SK-N-SH (cell line): ENCODE measurements at regions not wholly inside any gene's neighbourhood (a gene's known extent, or its start where the extent isn't known, plus 50 kb on each side); places are given as distances from the start of the nearest gene placed in this dataset.

ENCODE experiments used
- CTCF ChIA-PET: fragments of 300-600, 350-600 bp; formaldehyde crosslinking; extraction: SDS; loops from one replicate; lab custom pipeline; 2021; lab: Yijun Ruan, JAX
- POLR2A ChIA-PET: fragments of 350-600 bp; sonication (Branson Sonifier 250); formaldehyde crosslinking; extraction: SDS; loops from one replicate; lab custom pipeline; 2020; ENCODE audit warnings: antibody characterized with exemption, inconsistent platforms; lab: Yijun Ruan, JAX
- DNase-seq: peaks from one replicate; pipeline ENCODE4 v3.0.0; 2012
- H2AFZ ChIP-seq: fragments of 200-600 bp; sonication (generic); 2 replicates; pipeline ENCODE4 v1.8.1; 2016; ENCODE audit warnings: antibody characterized with exemption, mild to moderate bottlenecking, low read depth
- H3F3A ChIP-seq: fragments of 200-600 bp; sonication (generic); replicated peaks from 2 replicates; pipeline ENCODE3; 2016; ENCODE audit warnings: antibody characterized with exemption, mild to moderate bottlenecking; ENCODE audit not compliant: insufficient read depth
- H3K27ac ChIP-seq, 2 experiments: fragments of 200-500 bp in 1 of 2; fragments of 200-600 bp in 1 of 2; sonication (Bioruptor generic) in 1 of 2; sonication (generic), shearing (Covaris generic) in 1 of 2; 2 replicates each; pipeline versions ENCODE4 v1.5.1 to v1.6.1; 2014 to 2016; ENCODE audit warnings: low read depth in 2 of 2, inconsistent platforms in 1 of 2, low read length in 1 of 2, mild to moderate bottlenecking in 1 of 2, mixed read lengths in 1 of 2
- H3K27me3 ChIP-seq: fragments of 200-600 bp; sonication (generic), shearing (Covaris generic); 2 replicates; pipeline ENCODE4 v1.6.1; 2016; ENCODE audit warnings: mixed run types; ENCODE audit not compliant: insufficient read depth
- H3K36me3 ChIP-seq, 2 experiments: fragments of 200-500 bp in 1 of 2; fragments of 200-600 bp in 1 of 2; sonication (Bioruptor generic) in 1 of 2; sonication (generic) in 1 of 2; replicated peaks in 1 of 2; 2 replicates each; pipeline versions ENCODE3 to v1.5.1; 2014 to 2016; ENCODE audit warnings: low read length in 1 of 2, mild to moderate bottlenecking in 1 of 2; ENCODE audit not compliant: insufficient read depth in 2 of 2, control insufficient read depth in 1 of 2
- H3K4me1 ChIP-seq, 2 experiments: fragments of 200-500 bp in 1 of 2; fragments of 200-600 bp in 1 of 2; sonication (Bioruptor generic) in 1 of 2; sonication (generic), shearing (Covaris generic) in 1 of 2; 2 replicates each; pipeline versions ENCODE4 v1.5.1 to v1.6.1; 2014 to 2016; ENCODE audit warnings: low read depth in 1 of 2, low read length in 1 of 2, mixed run types in 1 of 2; ENCODE audit not compliant: insufficient read depth in 2 of 2, control insufficient read depth in 1 of 2
- H3K4me2 ChIP-seq: fragments of 200-600 bp; sonication (generic), shearing (Covaris generic); 2 replicates; pipeline ENCODE4 v1.6.1; 2017; ENCODE audit warnings: mixed run types
- H3K4me3 ChIP-seq, 2 experiments: fragments of 200-500 bp in 1 of 2; fragments of 200-600 bp in 1 of 2; sonication (Bioruptor generic) in 1 of 2; sonication (generic), shearing (Covaris generic) in 1 of 2; 2 replicates each; pipeline versions ENCODE4 v1.5.1 to v1.8.1; 2014 to 2016; ENCODE audit warnings: low read depth in 2 of 2, inconsistent platforms in 1 of 2, low read length in 1 of 2, mild to moderate bottlenecking in 1 of 2, mixed read lengths in 1 of 2, moderate library complexity in 1 of 2
- H3K79me2 ChIP-seq: fragments of 200-600 bp; sonication (generic); 2 replicates; pipeline ENCODE4 v1.8.1; 2017; ENCODE audit warnings: mild to moderate bottlenecking; ENCODE audit not compliant: insufficient read depth
- H3K9ac ChIP-seq: fragments of 200-600 bp; sonication (generic); 2 replicates; pipeline ENCODE4 v1.6.1; 2017; ENCODE audit warnings: mixed run types
- H3K9me2 ChIP-seq: fragments of 200-600 bp; sonication (generic); 2 replicates; pipeline ENCODE4 v1.6.1; 2017; ENCODE audit warnings: mixed run types
- H3K9me3 ChIP-seq: fragments of 200-600 bp; sonication (generic); 2 replicates; pipeline ENCODE4 v1.6.1; 2017; ENCODE audit warnings: mixed run types, mild to moderate bottlenecking, moderate library complexity
- H4K20me1 ChIP-seq: fragments of 200-600 bp; sonication (generic); 2 replicates; pipeline ENCODE4 v1.6.1; 2017; ENCODE audit warnings: mild to moderate bottlenecking, mixed run types; ENCODE audit not compliant: insufficient read depth
- CHD2 ChIP-seq: fragments of 150-350 bp; IDR thresholded peaks from 2 replicates; pipeline ENCODE4 v1.6.1; 2018; ENCODE audit warnings: low read length; ENCODE audit not compliant: partially characterized antibody
- CTCF ChIP-seq: fragments of 200-600 bp; sonication (generic); IDR thresholded peaks from 2 replicates; pipeline ENCODE4 v1.6.1; 2017; ENCODE audit warnings: antibody characterized with exemption, mild to moderate bottlenecking, moderate library complexity
- ELF1 ChIP-seq: IDR thresholded peaks from 2 replicates; pipeline ENCODE4 v1.4.0; 2012
- FOSL2 ChIP-seq: IDR thresholded peaks from 2 replicates; pipeline ENCODE4 v1.4.0; 2012; ENCODE audit warnings: low read depth, mild to moderate bottlenecking, moderate library complexity, borderline replicate concordance
- GATA2 ChIP-seq: sonication (generic); formaldehyde crosslinking; IDR thresholded peaks from 2 replicates; pipeline ENCODE4 v1.5.0; 2020; ENCODE audit warnings: mild to moderate bottlenecking, missing genetic modification reagents
- JUND ChIP-seq: IDR thresholded peaks from 2 replicates; pipeline ENCODE4 v1.4.0; 2012
- MAX ChIP-seq: IDR thresholded peaks from 2 replicates; pipeline ENCODE4 v1.4.0; 2012; ENCODE audit warnings: low read depth
- MEF2A ChIP-seq: IDR thresholded peaks from 2 replicates; pipeline ENCODE4 v1.4.0; 2012; ENCODE audit warnings: low read depth, borderline replicate concordance
- RAD21 ChIP-seq: IDR thresholded peaks from 2 replicates; pipeline ENCODE4 v1.6.1; 2012; ENCODE audit warnings: mild to moderate bottlenecking, low read length
- RCOR1 ChIP-seq: fragments of 150-350 bp; IDR thresholded peaks from 2 replicates; pipeline ENCODE4 v1.6.1; 2017; ENCODE audit warnings: antibody characterized with exemption, low read length
- RFX5 ChIP-seq: IDR thresholded peaks from 2 replicates; pipeline ENCODE4 v1.6.1; 2012; ENCODE audit warnings: mild to moderate bottlenecking, improper control_type of control experiment, low read length
- SIN3A ChIP-seq: IDR thresholded peaks from 2 replicates; pipeline ENCODE4 v1.6.1; 2012; ENCODE audit warnings: low read depth, mild to moderate bottlenecking, low read length, moderate library complexity, borderline replicate concordance
- SMC3 ChIP-seq: IDR thresholded peaks from 2 replicates; pipeline ENCODE4 v1.6.1; 2012; ENCODE audit warnings: low read depth, low read length, improper control_type of control experiment
- TAF1 ChIP-seq: IDR thresholded peaks from 2 replicates; pipeline ENCODE4 v1.6.1; 2012; ENCODE audit warnings: low read depth, mild to moderate bottlenecking, low read length, moderate library complexity, borderline replicate concordance
- TEAD4 ChIP-seq: IDR thresholded peaks from 2 replicates; pipeline ENCODE4 v1.4.0; 2012; ENCODE audit warnings: mild to moderate bottlenecking, borderline replicate concordance; ENCODE audit not compliant: insufficient read depth
- USF1 ChIP-seq: IDR thresholded peaks from 2 replicates; pipeline ENCODE4 v1.4.0; 2012; ENCODE audit warnings: low read depth, borderline replicate concordance
- WGBS: methylation state at CpG from one replicate; pipeline ENCODE4 v1.1.6; 2017; ENCODE audit warnings: low lambda C conversion rate; 5-methylcytosine and 5-hydroxymethylcytosine counted together

- TF ChIP-seq CTCF (no peak), RFX5 (no peak)
These were observed 229.4 kb upstream of the GALNTL6 start (continued) for GRCh38 chr4:171583790-171584189.

GRCh38 chr4:171582961-171583581, 230.1 kb upstream of the GALNTL6 start:
- Histone ChIP-seq H3K36me3 (no peaks in the 10 kb centered on the region), H3K79me2 (no peaks in the 10 kb centered on the region), H3K27ac (no peak overlapping the region), H2AFZ (no peak overlapping the region), H3K4me2 (no peak overlapping the region), H3K9ac (no peak overlapping the region), H3K4me1 (no peaks in the 10 kb centered on the region), H3K9me3 (no peaks in the 10 kb centered on the region), H3K27me3 (no peaks in the 10 kb centered on the region), H3K9me2 (no peaks in the 10 kb centered on the region), H3K4me3 (no peak overlapping the region), H4K20me1 (no peaks in the 10 kb centered on the region), H3F3A (no peaks in the 10 kb centered on the region)
- TF ChIP-seq ELF1 (no peak), MEF2A (no peak), TEAD4 (no peak), RAD21 (no peak), FOSL2 (no peak), TAF1 (no peak), MAX (no peak), CTCF (no peak), RCOR1 (no peak), JUND (no peak), SIN3A (no peak), CHD2 (no peak), SMC3 (no peak), USF1 (no peak), GATA2 (CRISPR knock-in tag) (no peak)
- no peak for DNase-seq
- WGBS = 1% methylated on average over 4 of the region's 4 CpGs
- ChIA-PET POLR2A (no interaction called here), CTCF (no interaction called here)
